GM12865 (cell line): ENCODE measurements at regions not wholly inside any gene's neighbourhood (a gene's known extent, or its start where the extent isn't known, plus 50 kb on each side); places are given as distances from the start of the nearest gene placed in this dataset.

Experiments
- DNase-seq: peaks from one replicate; pipeline ENCODE4 v3.0.0; 2010; ENCODE audit warnings: low read depth
- H3K4me3 ChIP-seq: 2 replicates; pipeline ENCODE4 v1.5.1; 2011; ENCODE audit warnings: mild to moderate bottlenecking, low read depth, low read length, control low read depth
- TF ChIP-seq, protein P1 (sequence below): IDR thresholded peaks from 2 replicates; pipeline ENCODE4 v1.5.1; 2011; ENCODE audit warnings: low read length, control low read depth, low read depth, inconsistent platforms; ENCODE audit not compliant: insufficient read depth; ENCODE audit errors: missing control alignments

DNA sequence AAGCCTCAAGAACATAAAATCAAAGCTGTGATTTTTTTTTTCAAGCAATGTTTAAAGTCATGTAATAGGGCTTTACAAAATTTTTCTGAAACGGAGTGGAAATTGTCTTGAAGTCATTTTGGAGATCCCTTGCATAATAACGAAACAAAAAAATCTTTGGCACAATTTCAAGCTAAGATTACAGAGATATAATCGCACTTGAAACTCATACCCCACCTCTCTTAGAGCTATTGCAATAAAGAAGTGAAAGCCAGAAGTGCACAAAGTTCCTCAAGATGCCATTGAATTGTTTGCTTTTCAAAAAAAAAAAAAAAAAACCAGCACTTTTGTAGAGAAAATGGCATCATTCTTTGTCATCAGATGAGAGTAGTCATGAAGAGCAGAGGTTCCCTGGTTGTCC lies 152.3 kb downstream of the PAX3 start:
- TF ChIP-seq, protein P1, sequence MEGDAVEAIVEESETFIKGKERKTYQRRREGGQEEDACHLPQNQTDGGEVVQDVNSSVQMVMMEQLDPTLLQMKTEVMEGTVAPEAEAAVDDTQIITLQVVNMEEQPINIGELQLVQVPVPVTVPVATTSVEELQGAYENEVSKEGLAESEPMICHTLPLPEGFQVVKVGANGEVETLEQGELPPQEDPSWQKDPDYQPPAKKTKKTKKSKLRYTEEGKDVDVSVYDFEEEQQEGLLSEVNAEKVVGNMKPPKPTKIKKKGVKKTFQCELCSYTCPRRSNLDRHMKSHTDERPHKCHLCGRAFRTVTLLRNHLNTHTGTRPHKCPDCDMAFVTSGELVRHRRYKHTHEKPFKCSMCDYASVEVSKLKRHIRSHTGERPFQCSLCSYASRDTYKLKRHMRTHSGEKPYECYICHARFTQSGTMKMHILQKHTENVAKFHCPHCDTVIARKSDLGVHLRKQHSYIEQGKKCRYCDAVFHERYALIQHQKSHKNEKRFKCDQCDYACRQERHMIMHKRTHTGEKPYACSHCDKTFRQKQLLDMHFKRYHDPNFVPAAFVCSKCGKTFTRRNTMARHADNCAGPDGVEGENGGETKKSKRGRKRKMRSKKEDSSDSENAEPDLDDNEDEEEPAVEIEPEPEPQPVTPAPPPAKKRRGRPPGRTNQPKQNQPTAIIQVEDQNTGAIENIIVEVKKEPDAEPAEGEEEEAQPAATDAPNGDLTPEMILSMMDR = no peak
- no peak for DNase-seq

DNA sequence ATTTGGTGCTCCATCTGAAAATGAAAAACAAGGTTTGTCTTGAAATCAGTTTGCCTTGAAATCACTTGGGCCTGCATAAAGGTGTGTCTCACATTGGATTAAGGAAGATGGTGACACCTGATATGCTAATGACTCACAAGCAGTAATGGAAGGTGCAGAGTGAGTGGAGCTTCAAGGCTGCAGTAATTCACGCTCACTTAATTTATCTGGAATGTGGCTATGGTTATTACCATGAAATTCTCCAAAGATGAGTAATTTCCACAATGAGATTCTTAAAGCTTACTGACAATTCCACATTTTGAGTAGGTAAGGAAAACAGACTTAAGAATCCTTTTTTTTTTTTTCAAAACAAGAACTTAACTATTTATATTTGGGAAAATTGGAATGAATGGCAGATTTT lies 156.8 kb downstream of the PAX3 start:
- DNase-seq = no peak
- TF ChIP-seq, protein P1 = no peak

More for the DNA sequence above, 152.3 kb downstream of the PAX3 start:
- no peak overlapping the region for H3K4me3 ChIP-seq

DNA sequence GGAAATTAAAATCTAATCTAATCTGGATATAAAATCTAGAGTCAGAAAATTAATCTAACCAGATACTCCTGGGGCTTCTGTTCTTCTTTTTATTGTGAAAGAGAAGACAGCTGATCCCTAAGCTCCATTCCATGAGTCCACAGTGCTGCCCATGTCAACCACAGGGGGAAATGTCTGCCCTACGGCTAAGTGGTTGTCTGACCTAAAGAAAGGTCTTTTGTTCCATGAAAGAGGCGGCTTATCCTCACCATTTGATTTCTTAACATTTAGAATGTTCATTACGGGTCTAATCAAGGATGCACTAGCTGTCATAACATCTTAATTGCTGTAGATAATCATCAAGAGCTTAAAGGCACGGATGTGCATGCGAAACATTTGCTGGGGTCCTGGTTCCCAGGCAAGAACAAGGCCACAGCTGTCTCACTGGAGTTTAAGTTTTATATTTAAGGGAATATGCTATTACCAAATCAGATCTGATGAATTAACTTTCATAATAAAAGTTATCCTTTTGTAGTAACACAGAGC lies 162.6 kb downstream of the PAX3 start:
- no peak overlapping the region for H3K4me3 ChIP-seq
- TF ChIP-seq, protein P1 = no peak
- no peak for DNase-seq

More for the DNA sequence above, 156.8 kb downstream of the PAX3 start:
- no peak overlapping the region for H3K4me3 ChIP-seq

DNA sequence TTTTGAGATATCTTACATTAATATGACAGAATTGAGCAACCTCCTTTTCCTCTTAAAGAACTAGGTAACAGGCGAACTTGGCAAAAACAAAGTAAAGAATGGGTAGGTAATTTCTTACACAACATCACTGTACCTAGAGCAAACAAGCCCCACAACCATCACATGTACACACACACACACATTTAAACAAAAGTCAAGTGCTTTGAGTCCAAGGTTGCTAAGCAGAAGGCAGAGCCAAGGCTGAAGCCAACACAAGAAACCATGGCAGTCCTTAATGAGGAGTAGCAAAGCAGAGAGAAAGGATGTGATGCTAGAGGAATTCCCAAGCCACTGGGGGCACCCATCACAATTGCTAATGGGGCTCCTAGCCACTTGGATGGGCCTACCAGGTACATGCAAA lies 164.1 kb downstream of the PAX3 start:
- TF ChIP-seq, protein P1 = no peak
- no peak for DNase-seq
- H3K4me3 ChIP-seq = no peak overlapping the region

DNA sequence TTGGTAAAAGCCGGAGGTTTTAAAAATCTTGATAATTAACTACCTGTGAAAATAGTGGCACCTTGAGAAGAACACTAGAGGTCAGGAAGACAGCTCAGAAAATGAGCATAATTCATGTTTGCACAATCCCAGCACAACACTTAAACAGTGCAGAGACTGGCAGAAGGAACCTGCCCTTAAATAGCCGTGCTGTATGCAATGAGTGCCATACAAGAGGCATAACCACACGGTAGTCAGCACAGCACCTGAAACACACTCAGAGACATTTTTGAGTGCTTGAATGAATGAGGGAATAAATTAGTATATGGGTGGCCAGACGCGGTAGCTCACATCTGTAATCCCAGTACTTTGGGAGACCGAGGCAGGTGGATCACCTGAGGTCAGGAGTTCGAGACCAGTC lies 164.9 kb downstream of the PAX3 start:
- H3K4me3 ChIP-seq = no peak overlapping the region
- TF ChIP-seq, protein P1 = no peak
- DNase-seq = no peak

DNA sequence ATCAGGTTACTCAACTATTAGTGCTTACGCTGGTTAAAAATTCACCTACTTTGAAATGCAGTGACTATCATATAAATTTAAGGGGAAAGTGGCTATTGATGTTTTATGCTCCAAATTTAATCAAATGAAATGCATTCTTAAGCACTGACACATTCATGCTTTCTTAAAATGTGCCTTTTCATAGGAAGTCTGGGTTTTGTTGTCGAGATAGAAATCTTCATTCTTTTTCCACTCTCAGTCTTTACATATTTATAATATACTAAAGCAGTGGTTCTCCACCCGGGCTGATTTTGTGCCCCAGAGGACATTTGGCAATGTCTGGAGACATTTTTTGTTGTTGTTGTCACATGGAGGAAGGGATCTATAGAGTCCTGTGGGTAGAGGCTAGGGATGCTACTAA lies 167.9 kb downstream of the PAX3 start:
- H3K4me3 ChIP-seq = no peak overlapping the region
- no peak for DNase-seq
- TF ChIP-seq, protein P1 = no peak

DNA sequence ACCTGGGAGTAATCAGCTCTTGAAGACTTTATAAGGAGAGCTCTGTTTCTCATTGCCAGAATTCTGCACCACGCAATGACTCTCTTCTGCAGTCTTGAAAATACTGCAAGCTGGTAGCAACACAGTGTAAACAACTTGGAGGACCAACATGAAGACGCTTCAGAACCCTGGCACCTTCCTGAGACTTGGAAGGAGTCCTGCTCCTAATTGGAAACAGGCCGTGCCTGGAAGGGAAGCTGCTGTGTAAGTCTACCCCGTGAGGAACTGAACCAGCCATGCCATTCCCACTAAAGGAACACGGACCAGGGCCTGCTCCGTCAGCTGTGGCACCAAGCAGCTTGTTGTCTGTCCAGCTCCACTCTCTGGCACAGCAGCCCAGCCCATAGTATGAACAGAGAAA lies 171.1 kb downstream of the PAX3 start:
- TF ChIP-seq, protein P1 = no peak
- H3K4me3 ChIP-seq = no peak overlapping the region
- no peak for DNase-seq
